Lung microvascular endothelial cell (primary cell): ENCODE measurements at regions not wholly inside any gene's neighbourhood (a gene's known extent, or its start where the extent isn't known, plus 50 kb on each side); places are given as distances from the start of the nearest gene placed in this dataset.
"Not testable (repeated sequence)": the region's sequence is repeated elsewhere in the genome, so short reads cannot be mapped to it uniquely, and the experiment has no call there.

Experiments used
- DNase-seq, 2 donors: peaks; one replicate each; pipeline versions ENCODE4 v3.0.0 to v3.0.0-alpha.2; 2010; ENCODE audit warnings: low read depth in 2 of 2

DNA sequence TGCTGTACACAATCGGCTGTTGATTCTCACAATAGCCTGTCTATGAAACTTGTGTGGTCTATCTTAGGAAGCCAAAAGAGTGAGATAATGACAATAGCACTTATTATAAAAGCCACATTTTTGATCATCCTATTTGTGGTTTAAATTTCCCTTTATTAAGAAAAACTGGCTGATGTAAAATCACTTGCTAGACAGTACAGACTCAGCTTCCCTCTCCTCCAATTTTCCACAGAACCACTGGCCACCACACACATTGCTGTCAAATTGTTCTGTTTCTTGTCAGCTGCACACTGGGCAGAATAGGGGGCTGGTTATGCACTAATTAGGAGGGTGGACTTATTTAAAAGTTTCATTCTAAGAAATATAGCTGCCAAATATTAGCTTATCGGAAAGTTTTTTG, 425.9 kb downstream of the EPHA3 start:
- DNase-seq, result no peak

DNA sequence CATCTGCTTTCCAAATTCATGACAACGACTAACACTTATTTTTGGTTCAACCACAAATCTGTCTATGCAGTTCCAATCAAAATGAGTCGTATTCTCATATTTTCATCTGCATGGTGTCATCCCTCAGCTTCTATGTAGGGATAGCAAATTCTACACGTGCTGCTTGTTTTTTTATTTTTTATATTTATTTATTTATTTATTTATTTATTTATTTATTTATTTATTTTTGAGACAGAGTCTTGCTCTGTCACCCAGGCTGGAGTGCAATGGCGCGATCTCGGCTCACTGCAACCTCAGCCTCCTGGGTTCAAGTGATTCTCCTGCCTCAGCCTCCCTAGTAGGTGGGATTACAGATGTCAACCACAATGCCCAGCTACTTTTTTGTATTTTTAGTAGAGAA, 447.2 kb downstream of the EPHA3 start:
- DNase-seq, result not testable (repeated sequence)

DNA sequence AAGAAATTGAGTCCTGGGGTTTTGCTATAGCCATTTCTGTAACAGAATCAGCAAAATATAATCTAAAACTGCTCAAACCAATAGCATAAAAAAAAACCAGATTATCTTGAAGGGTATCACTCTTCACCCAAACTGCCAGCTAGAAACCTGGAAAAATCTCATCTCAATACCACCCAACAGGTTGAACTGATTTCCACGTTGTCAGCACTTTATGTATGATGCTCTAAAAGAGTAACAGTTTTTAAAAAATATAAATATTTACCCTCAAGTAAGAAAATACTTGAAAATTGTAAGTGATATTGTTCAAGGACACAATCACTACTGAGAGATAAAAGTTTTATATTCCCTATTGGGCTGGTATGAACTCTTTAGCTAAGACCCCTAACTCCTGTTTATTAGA, 451.3 kb downstream of the EPHA3 start:
- no peak for DNase-seq

DNA sequence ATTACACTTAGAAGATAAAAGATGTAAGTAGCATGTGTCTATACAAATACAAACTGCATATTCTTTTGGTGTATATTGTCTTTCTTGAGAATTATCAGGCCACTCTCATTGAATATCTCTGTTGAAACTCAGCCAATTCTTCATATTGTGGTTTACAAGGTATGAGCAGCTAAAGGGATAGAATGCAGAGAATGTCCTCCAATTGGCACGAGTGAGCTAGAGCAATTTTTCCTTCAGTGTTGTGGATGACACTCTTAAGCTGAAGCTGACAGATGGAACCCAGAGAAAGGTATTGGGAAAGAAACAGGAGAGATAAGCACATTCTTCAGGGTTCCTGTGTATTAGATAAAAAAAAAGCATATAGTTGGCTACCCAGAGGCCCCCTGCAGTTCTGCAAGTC, 453.1 kb downstream of the EPHA3 start:
- DNase-seq, result no peak

DNA sequence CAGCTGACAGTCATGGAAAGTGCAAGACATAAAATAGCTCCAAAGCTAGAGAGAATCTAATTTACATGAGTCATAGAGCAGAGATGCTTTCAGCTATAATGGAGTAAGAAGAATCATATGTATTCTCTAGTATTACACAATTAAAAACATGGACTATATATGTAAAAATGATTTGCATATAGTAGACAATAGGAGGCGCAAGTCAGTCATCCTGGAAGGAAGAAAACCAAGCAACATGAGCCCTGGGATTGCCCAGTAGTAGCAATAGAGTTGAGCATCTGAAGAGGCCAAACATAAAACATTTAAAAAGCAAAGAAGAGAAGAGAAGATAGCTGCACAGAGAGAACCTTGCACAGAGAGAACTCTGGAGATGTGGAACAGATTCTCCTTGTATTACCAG, 455.0 kb downstream of the EPHA3 start:
- DNase-seq, result no peak

DNA sequence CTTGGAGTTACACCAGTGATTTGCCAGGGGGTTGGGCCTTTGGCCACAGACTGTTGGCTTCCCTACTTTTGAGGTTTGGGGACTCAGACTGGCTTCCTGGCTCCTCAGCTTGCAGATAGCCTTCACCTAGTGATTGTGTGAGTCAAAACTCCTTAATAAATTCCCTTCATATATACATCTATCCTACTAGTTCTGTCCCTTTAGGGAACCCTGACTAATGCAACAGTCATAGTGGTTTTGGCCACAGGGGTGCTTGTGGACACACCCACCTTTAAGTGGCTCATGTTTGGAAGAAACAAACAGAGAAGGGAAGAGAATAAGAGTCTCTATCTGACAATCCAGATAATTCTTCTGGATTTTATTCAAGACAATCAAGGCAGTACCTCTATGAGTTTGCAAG, 457.7 kb downstream of the EPHA3 start:
- no peak for DNase-seq

DNA sequence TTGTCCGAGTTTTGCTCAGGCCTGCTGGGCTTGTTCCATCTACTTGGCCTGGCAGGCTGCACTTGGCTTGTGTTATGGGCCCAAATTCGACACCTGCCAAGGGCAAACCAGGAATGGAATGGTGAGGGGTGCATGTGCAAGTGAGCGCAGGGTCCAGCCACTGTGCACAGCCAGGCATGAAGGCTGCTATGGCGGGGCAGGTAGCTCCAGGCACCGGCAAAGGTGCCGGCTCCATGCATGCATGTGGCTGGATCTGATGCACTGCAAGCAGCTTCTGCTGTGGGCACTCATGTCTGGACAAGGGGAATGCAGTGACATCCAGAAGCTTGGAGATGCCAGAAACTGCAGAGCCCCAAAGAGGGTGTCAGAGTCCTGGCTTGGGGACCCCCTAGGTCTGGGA, 463.0 kb downstream of the EPHA3 start:
- DNase-seq, result no peak

DNA sequence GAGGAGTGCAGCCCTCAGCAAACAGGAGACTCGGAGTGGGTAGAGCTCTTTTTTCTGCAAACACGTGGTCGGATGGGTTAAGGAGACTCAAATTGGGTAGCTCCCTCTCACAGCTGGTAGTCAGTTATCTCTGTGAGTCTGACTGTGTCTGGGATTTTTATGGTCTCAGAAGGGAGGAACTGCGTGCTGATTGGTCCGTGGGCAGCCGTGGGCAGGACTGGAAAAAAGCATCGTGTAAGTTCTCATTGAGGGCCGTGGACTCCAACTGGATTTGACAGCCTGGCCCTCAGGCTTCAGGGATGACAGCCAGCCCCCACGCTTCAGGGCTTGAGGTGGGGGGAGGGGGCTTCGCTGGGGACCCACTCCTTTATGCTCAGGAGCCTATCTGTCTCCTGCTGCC, 463.9 kb downstream of the EPHA3 start:
- DNase-seq, result no peak

DNA sequence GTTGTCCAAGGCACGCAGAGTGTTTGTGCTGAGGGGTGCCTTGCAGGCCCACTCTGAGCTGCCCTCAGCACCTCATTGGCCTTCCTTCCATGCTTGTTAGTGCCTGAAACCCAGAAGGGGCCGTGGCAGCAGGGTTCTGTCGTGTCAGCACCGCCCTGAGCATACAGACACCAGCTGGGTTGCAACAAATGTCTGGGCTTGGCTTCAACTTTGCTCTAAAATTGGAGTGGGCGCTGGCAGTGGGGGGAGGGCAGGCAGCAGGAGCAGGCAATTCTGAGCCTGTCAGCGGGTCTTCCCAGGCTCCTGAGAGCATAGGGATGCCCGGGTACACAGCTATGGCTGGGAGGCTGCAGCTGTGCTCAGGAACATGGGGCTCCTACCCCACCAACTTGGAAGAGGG, 464.3 kb downstream of the EPHA3 start:
- DNase-seq, result no peak

DNA sequence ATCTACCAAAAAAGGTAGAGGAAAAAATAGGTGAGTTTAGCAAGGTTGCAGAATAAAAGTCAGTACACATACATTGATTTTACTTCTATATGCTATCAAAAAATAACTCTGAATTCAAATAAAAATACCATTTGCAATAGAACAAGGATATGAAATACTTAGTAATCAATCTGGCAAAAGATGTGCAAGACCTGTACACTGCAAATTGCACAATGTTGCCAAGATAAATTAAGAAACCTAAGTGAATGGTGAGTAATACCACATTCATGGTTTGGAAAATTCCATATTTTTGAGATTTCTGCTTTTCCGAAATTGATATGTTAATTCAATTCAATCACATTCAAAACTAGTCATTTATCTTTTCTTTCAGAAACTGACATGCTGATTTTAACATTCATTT, 464.8 kb downstream of the EPHA3 start:
- no peak for DNase-seq

DNA sequence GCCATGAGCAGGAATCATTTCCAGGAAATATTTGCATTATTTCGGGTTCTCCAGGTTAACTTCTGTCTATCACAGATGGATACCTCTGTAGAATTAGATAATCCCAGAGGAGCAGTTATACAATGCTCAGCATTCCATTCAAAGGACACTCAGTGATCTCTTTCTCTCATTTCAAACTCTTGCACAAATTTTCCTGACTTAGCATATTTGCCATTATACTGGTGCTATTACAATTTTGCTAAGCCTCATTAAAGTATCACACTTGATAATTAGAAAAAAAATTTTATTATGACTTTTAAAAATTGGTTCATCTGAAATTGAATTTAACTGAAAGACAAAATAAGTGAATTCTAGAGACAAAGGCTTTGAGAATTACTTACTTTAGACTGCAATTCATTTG, 469.0 kb downstream of the EPHA3 start:
- DNase-seq, result no peak

DNA sequence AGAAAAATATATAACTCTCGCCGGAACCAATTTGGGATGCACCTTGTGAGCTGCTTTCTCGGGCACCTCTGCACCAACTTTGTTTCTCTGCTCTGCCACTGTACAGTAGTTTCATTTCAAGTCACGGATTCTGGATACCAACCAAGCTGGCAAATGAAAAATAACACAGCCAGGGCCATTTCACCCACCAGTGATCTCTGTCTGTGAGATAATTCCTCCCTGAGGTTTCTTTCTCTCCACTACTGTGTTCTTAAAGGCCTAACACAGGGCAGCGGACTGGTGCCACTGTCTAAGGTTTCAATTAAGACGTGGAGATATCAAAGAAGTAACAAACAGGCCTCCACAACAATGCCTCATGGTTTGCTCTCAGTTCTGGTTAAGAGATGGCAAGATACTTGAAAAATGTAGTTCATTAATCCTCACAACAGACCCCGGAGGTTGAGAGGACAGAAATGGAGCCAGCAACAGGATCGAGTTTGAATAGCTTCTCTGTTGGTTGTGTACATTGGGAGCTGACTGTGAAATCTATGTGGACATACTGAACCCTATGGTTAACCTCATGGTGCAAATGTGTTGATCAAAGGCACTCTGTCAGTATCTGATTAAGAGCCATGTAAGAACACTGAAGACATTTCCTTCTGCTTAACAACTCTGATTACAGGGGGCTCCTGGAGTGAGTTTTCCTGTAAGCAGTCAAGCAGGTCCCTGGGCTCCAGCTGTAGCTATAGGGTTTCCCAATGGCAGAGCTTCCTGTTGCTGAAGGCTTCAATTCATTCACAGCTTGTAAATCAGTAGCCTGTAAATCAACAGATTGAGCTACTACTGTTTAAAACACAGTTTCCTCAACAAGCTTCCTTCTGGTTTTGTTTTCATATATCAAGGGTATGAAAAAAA, 470.5 kb downstream of the EPHA3 start:
- DNase-seq, result no peak

DNA sequence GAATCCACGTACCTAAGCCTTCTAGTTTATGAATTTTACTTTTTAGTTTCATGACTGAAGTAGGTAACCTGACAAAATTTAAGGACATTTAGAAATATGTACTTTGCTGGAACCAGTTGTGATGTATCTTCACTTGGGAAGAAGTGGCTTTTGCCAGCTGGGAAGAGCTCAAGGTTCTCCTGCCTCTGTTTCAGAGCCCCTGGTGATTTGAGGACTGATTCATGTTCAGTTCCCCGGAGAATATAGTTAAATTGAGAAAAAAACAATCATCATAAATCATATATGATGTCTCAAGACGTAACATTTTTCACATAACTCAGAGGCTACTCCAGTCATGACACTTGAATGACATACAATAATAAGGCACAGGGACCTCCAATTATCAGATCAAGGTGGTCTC, 473.4 kb downstream of the EPHA3 start:
- no peak for DNase-seq

DNA sequence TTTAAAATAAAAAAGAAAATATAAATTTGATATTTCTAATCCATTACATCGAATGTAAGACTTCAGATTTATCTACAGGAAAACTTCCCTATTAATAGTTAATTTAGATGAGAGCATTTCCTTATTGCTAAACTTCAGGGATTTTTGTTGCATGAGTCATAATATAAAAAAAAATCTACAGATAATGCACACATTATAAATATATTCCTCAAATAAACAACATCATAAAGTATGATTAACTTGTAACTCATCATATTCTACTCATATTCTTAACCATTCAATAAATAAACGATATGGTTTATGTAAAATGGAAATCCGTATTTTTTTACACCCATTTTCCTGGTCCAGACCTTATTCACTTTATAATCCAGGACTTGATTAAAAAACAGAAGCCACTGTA, 477.0 kb downstream of the EPHA3 start:
- DNase-seq, result no peak

DNA sequence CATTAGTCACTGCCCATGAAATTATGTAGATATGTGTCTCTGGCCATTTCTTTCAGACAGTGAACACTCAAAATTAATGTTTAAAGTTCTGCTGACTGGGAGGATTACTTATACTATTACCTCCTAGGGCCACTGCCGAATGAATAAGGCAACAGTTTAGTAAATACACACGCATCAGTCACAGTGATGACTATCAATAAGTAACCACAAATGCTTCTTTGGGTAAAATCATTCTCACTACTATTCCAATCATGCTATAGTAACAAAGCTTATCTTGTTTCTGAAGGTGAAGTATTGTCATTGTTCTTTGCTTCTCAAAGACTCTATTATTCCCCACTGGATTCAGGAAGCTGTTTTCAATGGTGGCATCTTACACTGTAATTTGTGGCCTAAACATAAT, 478.8 kb downstream of the EPHA3 start:
- no peak for DNase-seq

DNA sequence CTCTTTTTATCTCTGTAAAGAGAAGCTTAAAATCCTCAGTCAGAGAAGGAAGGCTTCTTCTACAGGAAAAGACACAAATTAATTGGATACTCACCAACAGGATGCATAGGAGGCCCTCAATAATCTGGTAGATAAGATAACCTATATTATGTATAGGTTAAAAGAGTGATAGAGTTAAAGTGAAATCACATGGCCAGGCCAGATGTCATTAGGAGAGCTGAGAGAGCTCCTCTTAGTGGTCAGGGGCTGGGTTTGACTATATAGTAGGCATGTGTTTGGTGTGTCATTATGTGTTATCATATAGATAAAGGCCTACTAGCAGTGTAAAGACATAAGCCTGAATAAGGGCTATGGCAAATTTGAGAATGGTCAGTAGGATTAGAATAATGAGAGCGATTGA, 479.3 kb downstream of the EPHA3 start:
- no peak for DNase-seq

DNA sequence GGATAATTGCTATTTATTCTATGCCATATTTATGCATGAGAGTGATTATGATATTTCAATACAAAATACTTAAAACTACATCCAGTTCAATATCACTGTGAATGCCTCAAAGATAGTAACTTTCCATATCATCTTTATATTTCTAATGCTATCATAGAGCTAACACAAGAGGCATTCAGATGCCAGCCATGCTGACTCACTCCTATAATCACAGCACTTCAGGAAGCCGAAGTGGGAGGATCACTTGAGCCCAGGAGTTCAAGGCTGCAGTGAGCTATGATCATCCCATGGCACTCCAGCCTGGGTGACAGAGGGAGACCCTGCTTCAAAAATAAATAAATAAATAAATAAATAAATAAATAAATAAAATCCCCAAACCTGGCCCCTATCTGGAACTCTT, 498.7 kb downstream of the EPHA3 start:
- no peak for DNase-seq

DNA sequence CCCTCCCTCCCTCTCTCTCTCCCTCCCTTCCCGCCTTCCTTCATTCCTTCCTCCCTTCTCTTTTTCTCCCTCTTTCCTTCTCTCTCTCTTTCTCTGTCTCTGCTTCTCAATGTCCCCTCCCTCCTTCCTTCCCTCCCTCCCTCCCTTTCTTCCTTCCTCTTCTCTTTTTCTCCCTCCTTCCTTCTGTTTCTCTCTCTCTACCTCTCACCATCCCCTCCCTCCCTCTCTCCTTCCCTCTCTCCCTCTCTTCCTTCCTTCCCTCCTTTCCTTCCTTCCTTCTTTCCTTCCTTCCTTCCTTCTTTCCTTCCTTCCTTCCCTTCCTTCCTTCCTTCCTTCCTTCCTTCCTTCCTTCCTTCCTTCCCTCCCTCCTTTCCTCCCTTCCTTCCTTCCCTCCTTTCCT, 504.6 kb downstream of the EPHA3 start:
- DNase-seq, result no peak

DNA sequence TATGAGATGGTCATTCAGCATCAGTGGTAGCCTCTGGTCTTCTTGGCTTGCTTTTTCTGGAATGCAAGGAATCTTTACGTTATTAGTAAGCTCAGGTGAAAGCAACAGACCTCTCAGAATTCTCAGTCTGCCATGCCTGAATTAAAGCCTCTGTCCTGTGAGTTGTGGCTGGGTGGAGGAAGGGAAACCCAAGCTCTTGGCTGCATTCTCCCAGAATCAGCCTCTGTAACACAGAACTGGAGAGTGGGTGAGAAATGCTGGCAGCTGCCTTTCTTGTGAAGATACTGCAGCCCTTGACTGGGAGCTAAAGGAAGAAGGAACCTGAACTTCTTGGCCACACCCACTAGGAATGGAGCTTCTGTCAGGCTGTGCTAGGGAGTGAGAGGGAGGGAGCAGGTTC, 505.8 kb downstream of the EPHA3 start:
- DNase-seq, result no peak

DNA sequence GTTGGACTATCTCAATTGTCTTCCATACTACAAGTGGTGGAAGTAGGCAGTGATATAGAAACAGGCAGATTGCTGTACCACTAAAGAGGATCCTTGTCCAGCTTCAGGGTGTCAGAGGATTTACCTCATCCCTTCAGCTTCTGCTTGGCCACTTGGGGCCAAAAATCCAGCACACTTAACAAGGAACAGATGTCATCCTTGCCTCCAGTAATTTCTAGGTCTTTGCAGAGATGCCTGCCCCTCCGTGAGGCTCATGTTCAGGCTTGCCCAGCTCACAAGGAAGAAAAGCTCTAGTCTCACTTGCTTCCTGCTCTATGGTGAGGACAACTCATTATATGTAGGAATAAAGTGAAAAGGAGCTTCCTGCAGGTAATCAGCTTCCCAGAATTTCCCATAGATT, 510.3 kb downstream of the EPHA3 start:
- no peak for DNase-seq

DNA sequence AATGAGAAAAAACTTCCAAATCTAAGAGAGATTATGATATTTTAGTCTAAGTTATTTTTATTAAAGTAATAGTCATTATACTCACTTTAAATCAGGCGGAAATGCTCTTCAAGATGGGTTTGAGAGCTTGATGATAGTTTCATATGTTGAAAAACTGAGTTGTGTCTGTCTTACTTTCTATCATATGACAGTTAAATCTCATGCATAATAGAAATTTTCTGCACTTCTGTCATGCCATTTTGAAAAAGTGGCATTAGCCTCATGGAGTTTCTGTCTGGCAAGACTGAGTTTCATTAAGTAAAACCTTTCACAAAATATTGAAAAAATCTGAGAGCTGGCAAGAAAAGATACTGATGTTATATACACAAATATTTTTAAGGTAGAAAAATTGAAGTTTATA, 511.8 kb downstream of the EPHA3 start:
- no peak for DNase-seq

DNA sequence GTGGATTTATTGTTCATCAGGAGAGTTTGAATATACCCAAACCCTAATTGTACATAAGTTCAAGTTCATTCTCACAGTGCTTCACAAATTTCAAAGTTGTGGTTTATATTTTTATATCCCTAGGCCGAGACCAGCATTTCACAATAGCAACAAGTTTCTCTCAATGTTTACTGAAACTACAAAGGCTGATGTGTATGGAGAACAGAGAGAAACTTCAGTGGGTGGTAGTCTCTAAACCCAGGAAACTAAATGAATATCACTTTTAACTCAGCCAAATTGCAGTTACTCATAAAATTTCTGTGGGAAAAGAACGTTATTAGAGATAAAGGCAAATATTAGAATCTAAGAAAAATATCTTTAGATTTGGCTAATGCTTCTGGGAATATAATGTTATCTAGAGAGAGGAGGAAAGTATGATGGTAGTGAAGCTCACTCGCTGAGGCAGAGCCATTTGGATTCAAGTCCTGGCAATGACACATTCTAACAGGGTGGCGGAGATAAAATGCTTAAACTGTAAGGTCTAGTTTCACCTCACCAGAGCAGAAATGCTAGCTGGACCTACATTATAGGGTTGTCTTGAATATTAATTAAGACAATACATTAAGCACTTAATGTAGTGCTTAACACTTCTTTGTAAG, 514.8 kb downstream of the EPHA3 start:
- no peak for DNase-seq

DNA sequence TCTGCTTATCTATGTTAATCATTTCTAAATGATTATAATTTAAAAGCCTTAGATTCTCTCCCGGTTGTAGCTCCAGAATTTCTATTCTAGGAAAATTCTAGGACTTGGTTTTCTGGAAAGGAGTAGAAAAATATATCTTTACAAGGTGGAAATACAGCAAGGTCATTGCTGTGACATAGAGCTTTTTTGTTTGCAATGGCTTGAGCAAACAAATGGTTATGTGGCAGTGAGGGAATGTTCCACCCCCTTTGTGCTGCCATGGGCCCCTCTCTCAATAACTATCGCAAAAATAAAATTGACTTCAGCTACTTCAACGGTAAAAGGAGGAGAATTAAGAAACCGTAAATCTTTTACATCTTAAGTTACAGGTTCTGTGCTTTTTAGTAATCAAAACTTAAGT, 517.1 kb downstream of the EPHA3 start:
- no peak for DNase-seq
